ENCODE measurements at regions not wholly inside any gene's neighbourhood (a gene's known extent, or its start where the extent isn't known, plus 50 kb on each side); places are given as distances from the start of the nearest gene placed in this dataset.

GRCh38 chr15:100703032-100703578 is 100.7 kb downstream of the ASB7 start:
- Mint-ChIP-seq H3K27ac (no peak overlapping the region), H3K9me3 (no peaks in the 10 kb centered on the region), H3K27me3 (peaks cover 7% of the 10 kb centered on the region), H3K4me1 (ENCODE audit: unreplicated experiment) (no peaks in the 10 kb centered on the region), H3K4me3 (no peak overlapping the region), H3K36me3 (no peaks in the 10 kb centered on the region)
- TF ChIP-seq CTCF (conservative IDR thresholded peaks at IDR 0.05) = no peak
- DNase-seq (ENCODE audit: extremely low spot score, unreplicated experiment) = no peak

- peaks cover 11% of the 10 kb centered on the region for H3K27me3 Mint-ChIP-seq
- no peak for TF ChIP-seq CTCF (conservative IDR thresholded peaks at IDR 0.05)
Measured at GRCh38 chr15:100703671-100704070, 101.3 kb downstream of the ASB7 start.

GRCh38 chr15:100704281-100705055 is 102.1 kb downstream of the ASB7 start:
- no peaks in the 10 kb centered on the region for H3K9me3 Mint-ChIP-seq

More at GRCh38 chr15:100703671-100704070, 101.3 kb downstream of the ASB7 start:
- Mint-ChIP-seq H3K4me3 (no peak overlapping the region), H3K9me3 (no peaks in the 10 kb centered on the region), H3K36me3 (no peaks in the 10 kb centered on the region), H3K4me1 (ENCODE audit: unreplicated experiment) (no peaks in the 10 kb centered on the region), H3K27ac (no peak overlapping the region)
- DNase-seq (ENCODE audit: extremely low spot score, unreplicated experiment) = no peak

DNA sequence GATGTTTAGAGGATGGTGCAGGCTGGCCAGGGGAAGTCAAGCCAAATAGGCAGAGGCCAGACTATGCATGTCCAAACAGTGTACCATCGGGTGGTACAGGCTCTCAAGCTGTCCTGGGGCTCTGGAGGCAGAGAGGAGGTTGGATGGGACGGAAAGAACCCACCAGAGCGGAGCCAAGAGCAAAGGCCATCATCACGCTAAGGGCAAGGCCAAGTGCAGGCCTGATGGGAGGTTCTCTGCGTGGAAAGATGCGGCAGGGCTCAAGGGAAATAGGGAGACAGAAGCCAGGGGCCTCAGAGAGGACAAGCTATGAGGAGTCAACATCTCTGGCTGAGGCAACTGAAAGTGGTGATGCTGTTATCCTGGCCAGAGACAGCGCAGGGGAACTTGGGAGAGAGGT is 102.7 kb downstream of the ASB7 start:
- DNase-seq (ENCODE audit: extremely low spot score, unreplicated experiment) = no peak
- Mint-ChIP-seq H3K9me3 (no peaks in the 10 kb centered on the region), H3K27ac (no peak overlapping the region), H3K4me3 (no peak overlapping the region), H3K4me1 (ENCODE audit: unreplicated experiment) (no peaks in the 10 kb centered on the region), H3K36me3 (no peaks in the 10 kb centered on the region), H3K27me3 (peaks cover 14% of the 10 kb centered on the region)
- TF ChIP-seq CTCF (conservative IDR thresholded peaks at IDR 0.05) = no peak

More at GRCh38 chr15:100704281-100705055, 102.1 kb downstream of the ASB7 start:
- H3K4me3 Mint-ChIP-seq = no peak overlapping the region
- TF ChIP-seq CTCF (conservative IDR thresholded peaks at IDR 0.05) = no peak
- DNase-seq (ENCODE audit: extremely low spot score, unreplicated experiment) = no peak
- H3K4me1 Mint-ChIP-seq (ENCODE audit: unreplicated experiment) = no peaks in the 10 kb centered on the region
- H3K36me3 Mint-ChIP-seq = no peaks in the 10 kb centered on the region
- no peak overlapping the region for H3K27ac Mint-ChIP-seq
- peaks cover 14% of the 10 kb centered on the region for H3K27me3 Mint-ChIP-seq

- Mint-ChIP-seq H3K4me1 (ENCODE audit: unreplicated experiment) (no peaks in the 10 kb centered on the region), H3K4me3 (no peak overlapping the region), H3K36me3 (no peaks in the 10 kb centered on the region), H3K9me3 (peaks cover 4% of the 10 kb centered on the region), H3K27me3 (peaks cover 14% of the 10 kb centered on the region), H3K27ac (no peak overlapping the region)
- TF ChIP-seq CTCF (conservative IDR thresholded peaks at IDR 0.05) = no peak
- no peak for DNase-seq (ENCODE audit: extremely low spot score, unreplicated experiment)
Measured at GRCh38 chr15:100705841-100706240, 103.5 kb downstream of the ASB7 start.
